SK-N-SH (cell line): ENCODE measurements at regions not wholly inside any gene's neighbourhood (a gene's known extent, or its start where the extent isn't known, plus 50 kb on each side); places are given as distances from the start of the nearest gene placed in this dataset.

Source experiments
- CTCF ChIA-PET: fragments of 300-600, 350-600 bp; formaldehyde crosslinking; extraction: SDS; loops from one replicate; lab custom pipeline; 2021; lab: Yijun Ruan, JAX
- POLR2A ChIA-PET: fragments of 350-600 bp; sonication (Branson Sonifier 250); formaldehyde crosslinking; extraction: SDS; loops from one replicate; lab custom pipeline; 2020; ENCODE audit warnings: antibody characterized with exemption, inconsistent platforms; lab: Yijun Ruan, JAX
- DNase-seq: peaks from one replicate; pipeline ENCODE4 v3.0.0; 2012
- H2AFZ ChIP-seq: fragments of 200-600 bp; sonication (generic); 2 replicates; pipeline ENCODE4 v1.8.1; 2016; ENCODE audit warnings: antibody characterized with exemption, mild to moderate bottlenecking, low read depth
- H3F3A ChIP-seq: fragments of 200-600 bp; sonication (generic); replicated peaks from 2 replicates; pipeline ENCODE3; 2016; ENCODE audit warnings: antibody characterized with exemption, mild to moderate bottlenecking; ENCODE audit not compliant: insufficient read depth
- H3K27ac ChIP-seq, 2 experiments: fragments of 200-500 bp in 1 of 2; fragments of 200-600 bp in 1 of 2; sonication (Bioruptor generic) in 1 of 2; sonication (generic), shearing (Covaris generic) in 1 of 2; 2 replicates each; pipeline versions ENCODE4 v1.5.1 to v1.6.1; 2014 to 2016; ENCODE audit warnings: low read depth in 2 of 2, inconsistent platforms in 1 of 2, low read length in 1 of 2, mild to moderate bottlenecking in 1 of 2, mixed read lengths in 1 of 2
- H3K27me3 ChIP-seq: fragments of 200-600 bp; sonication (generic), shearing (Covaris generic); 2 replicates; pipeline ENCODE4 v1.6.1; 2016; ENCODE audit warnings: mixed run types; ENCODE audit not compliant: insufficient read depth
- H3K36me3 ChIP-seq, 2 experiments: fragments of 200-500 bp in 1 of 2; fragments of 200-600 bp in 1 of 2; sonication (Bioruptor generic) in 1 of 2; sonication (generic) in 1 of 2; replicated peaks in 1 of 2; 2 replicates each; pipeline versions ENCODE3 to v1.5.1; 2014 to 2016; ENCODE audit warnings: low read length in 1 of 2, mild to moderate bottlenecking in 1 of 2; ENCODE audit not compliant: insufficient read depth in 2 of 2, control insufficient read depth in 1 of 2
- H3K4me1 ChIP-seq, 2 experiments: fragments of 200-500 bp in 1 of 2; fragments of 200-600 bp in 1 of 2; sonication (Bioruptor generic) in 1 of 2; sonication (generic), shearing (Covaris generic) in 1 of 2; 2 replicates each; pipeline versions ENCODE4 v1.5.1 to v1.6.1; 2014 to 2016; ENCODE audit warnings: low read depth in 1 of 2, low read length in 1 of 2, mixed run types in 1 of 2; ENCODE audit not compliant: insufficient read depth in 2 of 2, control insufficient read depth in 1 of 2
- H3K4me2 ChIP-seq: fragments of 200-600 bp; sonication (generic), shearing (Covaris generic); 2 replicates; pipeline ENCODE4 v1.6.1; 2017; ENCODE audit warnings: mixed run types
- H3K4me3 ChIP-seq, 2 experiments: fragments of 200-500 bp in 1 of 2; fragments of 200-600 bp in 1 of 2; sonication (Bioruptor generic) in 1 of 2; sonication (generic), shearing (Covaris generic) in 1 of 2; 2 replicates each; pipeline versions ENCODE4 v1.5.1 to v1.8.1; 2014 to 2016; ENCODE audit warnings: low read depth in 2 of 2, inconsistent platforms in 1 of 2, low read length in 1 of 2, mild to moderate bottlenecking in 1 of 2, mixed read lengths in 1 of 2, moderate library complexity in 1 of 2
- H3K79me2 ChIP-seq: fragments of 200-600 bp; sonication (generic); 2 replicates; pipeline ENCODE4 v1.8.1; 2017; ENCODE audit warnings: mild to moderate bottlenecking; ENCODE audit not compliant: insufficient read depth
- H3K9ac ChIP-seq: fragments of 200-600 bp; sonication (generic); 2 replicates; pipeline ENCODE4 v1.6.1; 2017; ENCODE audit warnings: mixed run types
- H3K9me2 ChIP-seq: fragments of 200-600 bp; sonication (generic); 2 replicates; pipeline ENCODE4 v1.6.1; 2017; ENCODE audit warnings: mixed run types
- H3K9me3 ChIP-seq: fragments of 200-600 bp; sonication (generic); 2 replicates; pipeline ENCODE4 v1.6.1; 2017; ENCODE audit warnings: mixed run types, mild to moderate bottlenecking, moderate library complexity
- H4K20me1 ChIP-seq: fragments of 200-600 bp; sonication (generic); 2 replicates; pipeline ENCODE4 v1.6.1; 2017; ENCODE audit warnings: mild to moderate bottlenecking, mixed run types; ENCODE audit not compliant: insufficient read depth
- CHD2 ChIP-seq: fragments of 150-350 bp; IDR thresholded peaks from 2 replicates; pipeline ENCODE4 v1.6.1; 2018; ENCODE audit warnings: low read length; ENCODE audit not compliant: partially characterized antibody
- EP300 ChIP-seq, 2 experiments: IDR thresholded peaks; 2 replicates each; pipeline versions ENCODE4 v1.4.0 to v1.6.1; 2012; ENCODE audit warnings: borderline replicate concordance in 1 of 2, low read depth in 1 of 2, low read length in 1 of 2
- EZH2phosphoT487 ChIP-seq: fragments of 200-600 bp; sonication (generic); IDR thresholded peaks from 2 replicates; pipeline ENCODE4 v1.6.1; 2017; ENCODE audit warnings: low read depth, mixed run types, mild to moderate bottlenecking, antibody characterized with exemption, moderate library complexity, borderline replicate concordance
- FOXJ3 ChIP-seq: sonication (generic); formaldehyde crosslinking; IDR thresholded peaks from 2 replicates; pipeline ENCODE4 v1.5.1; 2020; ENCODE audit warnings: mild to moderate bottlenecking, missing genetic modification reagents
- GABPA ChIP-seq: IDR thresholded peaks from 2 replicates; pipeline ENCODE4 v1.4.0; 2012; ENCODE audit warnings: low read depth, mild to moderate bottlenecking
- GATA2 ChIP-seq: sonication (generic); formaldehyde crosslinking; IDR thresholded peaks from 2 replicates; pipeline ENCODE4 v1.5.0; 2020; ENCODE audit warnings: mild to moderate bottlenecking, missing genetic modification reagents
- NFIC ChIP-seq: IDR thresholded peaks from 2 replicates; pipeline ENCODE4 v1.4.0; 2012; ENCODE audit warnings: borderline replicate concordance
- RFX5 ChIP-seq: IDR thresholded peaks from 2 replicates; pipeline ENCODE4 v1.6.1; 2012; ENCODE audit warnings: mild to moderate bottlenecking, improper control_type of control experiment, low read length
- RXRA ChIP-seq: IDR thresholded peaks from 2 replicates; pipeline ENCODE4 v1.4.0; 2012; ENCODE audit warnings: low read depth, mild to moderate bottlenecking, borderline replicate concordance
- TCF12 ChIP-seq: IDR thresholded peaks from 2 replicates; pipeline ENCODE4 v1.4.0; 2012
- TEAD4 ChIP-seq: IDR thresholded peaks from 2 replicates; pipeline ENCODE4 v1.4.0; 2012; ENCODE audit warnings: mild to moderate bottlenecking, borderline replicate concordance; ENCODE audit not compliant: insufficient read depth
- YY1 ChIP-seq: IDR thresholded peaks from 2 replicates; pipeline ENCODE4 v1.4.0; 2012; ENCODE audit warnings: low read depth, mild to moderate bottlenecking
- WGBS: methylation state at CpG from one replicate; pipeline ENCODE4 v1.1.6; 2017; ENCODE audit warnings: low lambda C conversion rate; 5-methylcytosine and 5-hydroxymethylcytosine counted together
- TF ChIP-seq, protein P1 (sequence below): fragments of 150-350 bp; IDR thresholded peaks from 2 replicates; pipeline ENCODE4 v1.6.1; 2016; ENCODE audit warnings: mild to moderate bottlenecking, low read depth, low read length
- TF ChIP-seq, protein P2 (sequence below): fragments of 200-600 bp; sonication (generic); IDR thresholded peaks from 2 replicates; pipeline ENCODE4 v1.6.1; 2017; ENCODE audit warnings: antibody characterized with exemption, mild to moderate bottlenecking, moderate library complexity
- TF ChIP-seq, protein P3 (sequence below): IDR thresholded peaks from 2 replicates; pipeline ENCODE4 v1.4.0; 2012; ENCODE audit warnings: low read depth, borderline replicate concordance
- TF ChIP-seq, protein P4 (sequence below): fragments of 150-350 bp; IDR thresholded peaks from 2 replicates; pipeline ENCODE4 v1.6.1; 2017; ENCODE audit warnings: antibody characterized with exemption, low read length, low read depth, borderline replicate concordance

DNA sequence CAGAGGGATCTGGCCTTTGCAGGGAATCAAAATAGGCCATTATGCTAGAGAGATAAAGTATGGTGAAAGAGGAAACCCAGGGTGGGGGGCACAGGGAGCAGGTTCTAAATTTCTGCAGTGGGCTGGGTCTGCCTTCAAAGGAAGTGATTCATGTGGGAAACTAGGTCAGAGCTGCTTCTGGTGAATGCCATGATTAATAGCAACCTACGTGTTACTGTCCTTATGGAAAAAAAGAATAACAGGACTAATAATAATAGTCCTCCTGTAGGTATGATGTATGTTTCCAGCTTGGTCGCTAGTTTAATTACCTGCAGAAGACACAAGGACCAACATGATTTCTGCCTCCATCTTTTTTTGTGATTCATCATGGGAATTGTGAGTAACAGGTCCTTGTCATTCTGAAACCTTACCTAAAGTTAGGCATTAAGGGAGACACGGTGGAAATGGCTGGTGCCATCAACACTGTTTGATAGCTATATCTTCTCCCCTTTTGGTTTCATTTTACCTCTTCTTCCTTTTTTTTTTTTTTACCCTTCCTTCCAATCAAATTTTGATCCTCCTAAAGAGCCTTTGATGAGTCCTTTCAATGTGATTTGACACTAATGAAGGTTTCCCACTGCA is 180.4 kb downstream of the CPEB2 start:
- Histone ChIP-seq H3F3A (no peaks in the 10 kb centered on the region), H3K4me2 (no peak overlapping the region), H3K4me1 (no peaks in the 10 kb centered on the region), H3K79me2 (no peaks in the 10 kb centered on the region), H3K36me3 (no peaks in the 10 kb centered on the region), H3K9ac (no peak overlapping the region), H3K9me2 (no peaks in the 10 kb centered on the region), H2AFZ (no peak overlapping the region), H4K20me1 (no peaks in the 10 kb centered on the region), H3K4me3 (no peak overlapping the region), H3K27me3 (no peaks in the 10 kb centered on the region), H3K9me3 (no peaks in the 10 kb centered on the region), H3K27ac (no peak overlapping the region)
- ChIA-PET POLR2A (no interaction called here), CTCF (interaction anchor here (1.1 kb wide), 1 partner anchor 15 kb away, joined by 3 read pairs; no protein-coding TSS in a partner anchor)
- 44% methylated on average over 3 of the region's 3 CpGs for WGBS
- TF ChIP-seq, protein P1, sequence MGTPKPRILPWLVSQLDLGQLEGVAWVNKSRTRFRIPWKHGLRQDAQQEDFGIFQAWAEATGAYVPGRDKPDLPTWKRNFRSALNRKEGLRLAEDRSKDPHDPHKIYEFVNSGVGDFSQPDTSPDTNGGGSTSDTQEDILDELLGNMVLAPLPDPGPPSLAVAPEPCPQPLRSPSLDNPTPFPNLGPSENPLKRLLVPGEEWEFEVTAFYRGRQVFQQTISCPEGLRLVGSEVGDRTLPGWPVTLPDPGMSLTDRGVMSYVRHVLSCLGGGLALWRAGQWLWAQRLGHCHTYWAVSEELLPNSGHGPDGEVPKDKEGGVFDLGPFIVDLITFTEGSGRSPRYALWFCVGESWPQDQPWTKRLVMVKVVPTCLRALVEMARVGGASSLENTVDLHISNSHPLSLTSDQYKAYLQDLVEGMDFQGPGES: no peak
- TF ChIP-seq, protein P2, sequence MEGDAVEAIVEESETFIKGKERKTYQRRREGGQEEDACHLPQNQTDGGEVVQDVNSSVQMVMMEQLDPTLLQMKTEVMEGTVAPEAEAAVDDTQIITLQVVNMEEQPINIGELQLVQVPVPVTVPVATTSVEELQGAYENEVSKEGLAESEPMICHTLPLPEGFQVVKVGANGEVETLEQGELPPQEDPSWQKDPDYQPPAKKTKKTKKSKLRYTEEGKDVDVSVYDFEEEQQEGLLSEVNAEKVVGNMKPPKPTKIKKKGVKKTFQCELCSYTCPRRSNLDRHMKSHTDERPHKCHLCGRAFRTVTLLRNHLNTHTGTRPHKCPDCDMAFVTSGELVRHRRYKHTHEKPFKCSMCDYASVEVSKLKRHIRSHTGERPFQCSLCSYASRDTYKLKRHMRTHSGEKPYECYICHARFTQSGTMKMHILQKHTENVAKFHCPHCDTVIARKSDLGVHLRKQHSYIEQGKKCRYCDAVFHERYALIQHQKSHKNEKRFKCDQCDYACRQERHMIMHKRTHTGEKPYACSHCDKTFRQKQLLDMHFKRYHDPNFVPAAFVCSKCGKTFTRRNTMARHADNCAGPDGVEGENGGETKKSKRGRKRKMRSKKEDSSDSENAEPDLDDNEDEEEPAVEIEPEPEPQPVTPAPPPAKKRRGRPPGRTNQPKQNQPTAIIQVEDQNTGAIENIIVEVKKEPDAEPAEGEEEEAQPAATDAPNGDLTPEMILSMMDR: no peak
- TF ChIP-seq FOXJ3 (CRISPR knock-in tag) (no peak), GATA2 (CRISPR knock-in tag) (no peak), TCF12 (no peak), EP300 (IDR thresholded peaks at IDR 0.05; ENCODE audit: borderline replicate concordance in 1 of 2, low read depth in 1 of 2, low read length in 1 of 2) (no peak), YY1 (no peak), RXRA (no peak), EZH2phosphoT487 (no peak), NFIC (no peak), TEAD4 (no peak), CHD2 (no peak), RFX5 (no peak), GABPA (no peak)
- TF ChIP-seq, protein P3, sequence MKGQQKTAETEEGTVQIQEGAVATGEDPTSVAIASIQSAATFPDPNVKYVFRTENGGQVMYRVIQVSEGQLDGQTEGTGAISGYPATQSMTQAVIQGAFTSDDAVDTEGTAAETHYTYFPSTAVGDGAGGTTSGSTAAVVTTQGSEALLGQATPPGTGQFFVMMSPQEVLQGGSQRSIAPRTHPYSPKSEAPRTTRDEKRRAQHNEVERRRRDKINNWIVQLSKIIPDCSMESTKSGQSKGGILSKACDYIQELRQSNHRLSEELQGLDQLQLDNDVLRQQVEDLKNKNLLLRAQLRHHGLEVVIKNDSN: no peak
- TF ChIP-seq, protein P4, sequence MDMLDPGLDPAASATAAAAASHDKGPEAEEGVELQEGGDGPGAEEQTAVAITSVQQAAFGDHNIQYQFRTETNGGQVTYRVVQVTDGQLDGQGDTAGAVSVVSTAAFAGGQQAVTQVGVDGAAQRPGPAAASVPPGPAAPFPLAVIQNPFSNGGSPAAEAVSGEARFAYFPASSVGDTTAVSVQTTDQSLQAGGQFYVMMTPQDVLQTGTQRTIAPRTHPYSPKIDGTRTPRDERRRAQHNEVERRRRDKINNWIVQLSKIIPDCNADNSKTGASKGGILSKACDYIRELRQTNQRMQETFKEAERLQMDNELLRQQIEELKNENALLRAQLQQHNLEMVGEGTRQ: no peak
- no peak for DNase-seq
